ENCODE measurements at regions not wholly inside any gene's neighbourhood (a gene's known extent, or its start where the extent isn't known, plus 50 kb on each side); places are given as distances from the start of the nearest gene placed in this dataset.
A peak's percentile ranks its signal among the peaks of the same experiment; 100 is the strongest.

DNA sequence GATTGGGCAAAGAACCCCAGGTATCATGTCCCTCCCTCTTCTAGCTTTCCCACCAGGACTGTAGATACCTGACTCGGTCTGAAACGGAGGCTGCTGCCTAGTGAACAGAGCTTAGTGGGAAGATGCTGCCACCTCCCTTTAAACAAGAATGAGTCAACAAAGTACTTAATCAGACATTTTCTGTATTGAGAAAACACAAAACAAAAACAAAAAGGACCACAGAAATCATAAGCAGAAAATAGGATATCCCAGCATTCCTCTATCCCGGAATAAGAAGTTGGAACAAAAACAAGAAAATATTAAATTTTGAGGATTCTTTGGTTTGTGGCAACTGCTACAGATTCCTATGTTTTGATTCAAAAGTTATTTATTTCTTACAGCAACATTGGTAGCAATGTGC lies 51.7 kb upstream of the COL8A1 start:
- DNase-seq (ENCODE audit: low read depth): no peak
- TF ChIP-seq, protein P1, sequence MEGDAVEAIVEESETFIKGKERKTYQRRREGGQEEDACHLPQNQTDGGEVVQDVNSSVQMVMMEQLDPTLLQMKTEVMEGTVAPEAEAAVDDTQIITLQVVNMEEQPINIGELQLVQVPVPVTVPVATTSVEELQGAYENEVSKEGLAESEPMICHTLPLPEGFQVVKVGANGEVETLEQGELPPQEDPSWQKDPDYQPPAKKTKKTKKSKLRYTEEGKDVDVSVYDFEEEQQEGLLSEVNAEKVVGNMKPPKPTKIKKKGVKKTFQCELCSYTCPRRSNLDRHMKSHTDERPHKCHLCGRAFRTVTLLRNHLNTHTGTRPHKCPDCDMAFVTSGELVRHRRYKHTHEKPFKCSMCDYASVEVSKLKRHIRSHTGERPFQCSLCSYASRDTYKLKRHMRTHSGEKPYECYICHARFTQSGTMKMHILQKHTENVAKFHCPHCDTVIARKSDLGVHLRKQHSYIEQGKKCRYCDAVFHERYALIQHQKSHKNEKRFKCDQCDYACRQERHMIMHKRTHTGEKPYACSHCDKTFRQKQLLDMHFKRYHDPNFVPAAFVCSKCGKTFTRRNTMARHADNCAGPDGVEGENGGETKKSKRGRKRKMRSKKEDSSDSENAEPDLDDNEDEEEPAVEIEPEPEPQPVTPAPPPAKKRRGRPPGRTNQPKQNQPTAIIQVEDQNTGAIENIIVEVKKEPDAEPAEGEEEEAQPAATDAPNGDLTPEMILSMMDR (IDR thresholded peaks at IDR 0.05; ENCODE audit: control insufficient read depth, insufficient read depth, low read depth, low read length, missing control alignments): peak; percentile 14

DNA sequence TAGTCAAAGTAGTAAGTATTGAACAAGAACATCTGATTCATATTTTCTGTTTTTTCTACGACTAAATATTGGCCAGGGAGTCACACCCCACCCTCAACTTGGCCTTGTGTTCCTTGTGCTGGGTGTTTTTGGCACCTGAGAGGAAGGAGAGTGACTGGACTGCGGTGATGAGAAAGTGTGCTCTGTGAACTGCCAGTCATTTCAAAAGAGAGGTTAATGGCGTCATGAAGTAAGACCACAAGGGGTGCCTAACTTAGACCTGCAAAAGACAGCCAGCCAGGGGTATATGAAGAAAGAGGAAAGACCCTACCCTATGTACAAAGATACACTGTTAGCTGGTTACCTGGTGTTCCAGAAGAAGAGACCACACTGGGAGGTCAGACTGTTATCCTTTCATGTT lies 58.4 kb upstream of the COL8A1 start:
- no peak overlapping the region for H3K4me3 ChIP-seq (ENCODE audit: control insufficient read depth, low read depth, low read length)
- no peak for DNase-seq (ENCODE audit: low read depth)
- TF ChIP-seq, protein P1 (IDR thresholded peaks at IDR 0.05; ENCODE audit: control insufficient read depth, insufficient read depth, low read depth, low read length, missing control alignments): no peak

More for the DNA sequence above, 51.7 kb upstream of the COL8A1 start:
- no peak overlapping the region for H3K4me3 ChIP-seq (ENCODE audit: control insufficient read depth, low read depth, low read length)

DNA sequence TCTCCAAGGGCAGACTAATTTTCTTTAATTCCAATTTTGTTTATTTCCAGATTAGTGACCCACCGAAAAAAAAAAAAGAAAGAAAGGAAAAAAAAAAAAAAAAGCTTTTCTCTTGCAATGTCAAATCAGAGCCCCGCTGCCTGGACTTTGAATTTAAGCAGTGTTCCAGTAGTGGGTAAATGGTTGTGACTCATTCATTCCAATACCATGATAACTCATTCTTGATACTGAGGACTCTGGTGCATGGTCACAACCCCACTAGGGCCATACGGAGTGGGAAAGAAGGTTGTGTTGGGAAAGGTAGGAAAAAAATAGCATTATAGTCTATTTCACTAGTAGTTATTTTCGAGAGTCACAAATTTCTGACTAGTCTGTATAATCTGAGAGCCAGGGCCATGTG lies 59.1 kb upstream of the COL8A1 start:
- DNase-seq (ENCODE audit: low read depth): no peak
- H3K4me3 ChIP-seq (ENCODE audit: control insufficient read depth, low read depth, low read length): no peak overlapping the region
- TF ChIP-seq, protein P1 (IDR thresholded peaks at IDR 0.05; ENCODE audit: control insufficient read depth, insufficient read depth, low read depth, low read length, missing control alignments): no peak

DNA sequence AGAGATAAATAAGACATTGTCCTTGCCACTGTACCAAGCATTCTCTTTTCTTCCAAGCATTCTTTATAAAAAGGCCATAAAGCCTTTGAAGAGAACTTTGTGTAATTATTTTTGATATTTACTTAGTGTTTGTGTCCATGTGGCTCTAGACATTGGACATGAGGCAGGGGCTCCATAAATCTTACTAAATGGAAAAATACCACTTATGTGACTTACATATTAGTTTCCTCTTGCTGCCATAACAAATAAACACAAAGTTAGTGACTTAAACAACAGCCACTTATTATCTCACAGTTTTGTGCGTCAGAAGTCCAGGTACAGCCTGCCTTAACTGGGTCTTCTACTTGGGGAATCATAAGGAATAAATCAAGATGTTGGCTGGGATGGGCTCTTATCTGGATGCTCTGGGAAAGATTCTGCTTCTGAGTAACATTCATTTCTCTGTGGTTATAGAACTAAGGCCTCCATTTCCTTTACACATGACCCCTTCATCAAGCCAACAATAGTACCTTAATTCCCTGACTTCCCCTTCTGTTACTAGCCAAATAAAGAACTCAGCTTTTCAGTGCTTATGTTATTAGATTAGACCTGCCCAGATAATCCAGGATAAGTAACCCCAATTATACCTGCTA lies 59.9 kb upstream of the COL8A1 start:
- no peak overlapping the region for H3K4me3 ChIP-seq (ENCODE audit: control insufficient read depth, low read depth, low read length)
- no peak for DNase-seq (ENCODE audit: low read depth)
- TF ChIP-seq, protein P1 (IDR thresholded peaks at IDR 0.05; ENCODE audit: control insufficient read depth, insufficient read depth, low read depth, low read length, missing control alignments): no peak

DNA sequence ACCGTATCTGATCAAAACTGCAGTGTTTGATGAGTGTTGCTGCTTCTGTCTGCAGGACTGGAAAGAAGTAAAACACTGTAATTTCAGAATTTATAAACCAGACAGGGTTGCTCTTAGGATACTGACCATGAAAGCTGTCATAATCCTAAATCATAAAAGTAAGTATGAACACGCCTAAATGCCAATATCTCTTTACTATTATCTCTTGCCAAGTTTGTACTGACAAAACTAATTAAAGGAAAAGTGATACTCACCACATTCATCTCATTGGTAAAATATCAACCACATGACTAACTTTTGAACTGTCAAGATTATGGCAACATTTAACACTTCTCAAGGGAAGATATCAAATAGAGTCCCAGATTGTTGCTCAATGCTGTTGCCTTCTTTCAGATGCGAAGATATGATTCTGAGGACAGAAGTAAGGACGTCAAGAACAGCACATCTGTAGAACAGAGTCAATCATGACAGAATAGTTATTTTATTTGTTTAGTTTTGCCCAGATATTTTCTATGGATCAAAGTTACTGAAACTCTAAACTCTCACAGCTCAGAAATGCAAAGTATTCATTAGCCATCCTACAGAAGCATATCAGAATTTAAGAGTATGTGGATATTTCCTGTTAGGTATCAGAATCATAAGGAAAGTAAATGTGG lies 61.4 kb upstream of the COL8A1 start:
- TF ChIP-seq, protein P1 (IDR thresholded peaks at IDR 0.05; ENCODE audit: control insufficient read depth, insufficient read depth, low read depth, low read length, missing control alignments): no peak
- no peak for DNase-seq (ENCODE audit: low read depth)
- no peak overlapping the region for H3K4me3 ChIP-seq (ENCODE audit: control insufficient read depth, low read depth, low read length)

DNA sequence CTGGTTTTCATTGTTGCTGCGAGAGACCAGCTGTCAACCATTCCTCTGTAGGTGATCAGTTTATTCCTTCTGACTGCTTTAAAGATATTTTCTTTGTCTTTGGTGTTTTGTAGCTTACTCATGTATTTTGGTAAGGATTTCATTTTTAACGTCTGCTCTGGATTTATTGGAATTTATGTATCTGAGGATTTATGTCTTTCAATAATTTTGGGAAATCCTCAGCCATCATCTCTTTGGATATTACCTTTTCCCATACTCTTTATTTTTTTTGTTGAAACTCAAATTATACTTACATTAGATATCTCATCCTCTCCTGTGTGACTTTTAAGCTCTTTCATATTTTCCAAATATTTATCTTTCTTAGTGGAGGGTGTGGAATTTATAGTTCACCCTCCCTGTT lies 62.7 kb upstream of the COL8A1 start:
- TF ChIP-seq, protein P1 (IDR thresholded peaks at IDR 0.05; ENCODE audit: control insufficient read depth, insufficient read depth, low read depth, low read length, missing control alignments): no peak
- DNase-seq (ENCODE audit: low read depth): no peak
- no peak overlapping the region for H3K4me3 ChIP-seq (ENCODE audit: control insufficient read depth, low read depth, low read length)

All from AG09309 (cell line).